Breast epithelium (tissue), 4 donors: ENCODE measurements at regions not wholly inside any gene's neighbourhood (a gene's known extent, or its start where the extent isn't known, plus 50 kb on each side); places are given as distances from the start of the nearest gene placed in this dataset.

ENCODE experiments used
- DNase-seq, 2 donors: peaks; one replicate each; pipeline ENCODE4 v3.0.0-alpha.2; 2019; ENCODE audit warnings: low spot score in 2 of 2
- H3K27ac ChIP-seq, 2 donors: fragments of 200-600 bp; sonication (generic) in 1 of 2; one replicate each; pipeline ENCODE4 v1.5.1; 2016 to 2019; ENCODE audit warnings: mild to moderate bottlenecking in 1 of 2
- H3K27me3 ChIP-seq, 2 donors: fragments of 200-600 bp; sonication (generic) in 1 of 2; one replicate each; pipeline versions ENCODE4 v1.5.1 to v1.6.0; 2017 to 2019; ENCODE audit warnings: control low read depth in 1 of 2, mild to moderate bottlenecking in 1 of 2
- H3K36me3 ChIP-seq: fragments of 200-600 bp; one replicate; pipeline ENCODE4 v1.5.1; 2019
- H3K4me1 ChIP-seq, 2 donors: fragments of 200-600 bp; sonication (generic); one replicate each; pipeline ENCODE4 v1.5.1; 2016 to 2019; ENCODE audit warnings: control low read depth in 1 of 2
- H3K4me3 ChIP-seq, 3 donors: fragments of 200-600 bp; sonication (generic); 1 replicate in 2 of 3; 2 replicates in 1 of 3; pipeline ENCODE4 v1.5.1; 2016 to 2019; ENCODE audit warnings: mild to moderate bottlenecking in 3 of 3, moderate library complexity in 2 of 3
- H3K9me3 ChIP-seq, 2 donors: fragments of 200-600 bp; sonication (generic) in 1 of 2; one replicate each; pipeline ENCODE4 v1.5.1; 2016 to 2019; ENCODE audit warnings: control low read depth in 1 of 2
- CTCF ChIP-seq, 3 donors: fragments of 450-650 bp; IDR thresholded peaks; one replicate each; pipeline ENCODE4 v1.5.1; 2016 to 2017; ENCODE audit warnings: antibody characterized with exemption in 3 of 3, mild to moderate bottlenecking in 3 of 3, moderate library complexity in 3 of 3
- POLR2A ChIP-seq: fragments of 450-650 bp; IDR thresholded peaks from one replicate; pipeline ENCODE4 v1.6.1; 2016; ENCODE audit warnings: antibody characterized with exemption, mild to moderate bottlenecking, moderate library complexity
- POLR2AphosphoS5 ChIP-seq, 3 donors: sonication (generic); formaldehyde crosslinking; IDR thresholded peaks; one replicate each; pipeline ENCODE4 v1.6.1; 2017; ENCODE audit warnings: antibody characterized with exemption in 3 of 3
- intact Hi-C: fragments of 100-400 bp; cut with DNase I; formaldehyde crosslinking; loops from one replicate; pipeline ENCODE4 v1.15.1; 2023; ENCODE audit warnings: low total_unique reads

DNA sequence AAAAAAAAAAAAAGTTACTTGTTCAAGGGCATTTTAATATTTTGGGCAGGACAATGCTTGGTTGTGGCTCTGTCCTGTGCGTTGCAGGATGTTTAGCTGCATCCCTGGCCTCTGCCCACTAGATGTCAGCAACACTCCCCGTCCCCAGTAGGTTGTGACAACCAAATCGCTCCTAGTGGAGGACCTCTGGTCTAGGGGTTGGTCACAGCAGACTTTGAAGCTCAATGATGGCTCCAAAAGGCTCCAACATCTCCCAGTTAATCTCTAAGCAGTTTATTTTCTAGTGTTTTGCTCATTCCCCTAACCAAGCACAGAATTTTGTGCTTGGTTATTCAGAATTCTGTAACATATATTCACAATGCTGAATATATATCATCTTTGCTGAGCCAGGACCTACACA is 67.0 kb downstream of the CHRNA1 start:
- TF ChIP-seq CTCF (IDR thresholded peaks at IDR 0.05) (peak in 2 of 3 donors; percentile 37 to 59), POLR2A (no peak)
- Histone ChIP-seq H3K27ac (no peak overlapping the region), H3K4me1 (no peaks in the 10 kb centered on the region), H3K4me3 (no peak overlapping the region), H3K9me3 (no peaks in the 10 kb centered on the region), H3K27me3 (no peaks in the 10 kb centered on the region), H3K36me3 (no peaks in the 10 kb centered on the region)
- intact Hi-C loops: no loop called here
- no peak for DNase-seq

- Histone ChIP-seq H3K27me3 (no peaks in the 10 kb centered on the region), H3K9me3 (no peaks in the 10 kb centered on the region), H3K4me1 (no peaks in the 10 kb centered on the region), H3K27ac (no peak overlapping the region), H3K4me3 (no peak overlapping the region), H3K36me3 (no peaks in the 10 kb centered on the region)
- TF ChIP-seq POLR2A: no peak
- no peak for TF ChIP-seq POLR2AphosphoS5 (IDR thresholded peaks at IDR 0.05)
- TF ChIP-seq CTCF (IDR thresholded peaks at IDR 0.05): no peak
- DNase-seq: no peak
- intact Hi-C loops: no loop called here
These were observed 69.4 kb downstream of the CHRNA1 start for GRCh38 chr2:174694920-174695319.

DNA sequence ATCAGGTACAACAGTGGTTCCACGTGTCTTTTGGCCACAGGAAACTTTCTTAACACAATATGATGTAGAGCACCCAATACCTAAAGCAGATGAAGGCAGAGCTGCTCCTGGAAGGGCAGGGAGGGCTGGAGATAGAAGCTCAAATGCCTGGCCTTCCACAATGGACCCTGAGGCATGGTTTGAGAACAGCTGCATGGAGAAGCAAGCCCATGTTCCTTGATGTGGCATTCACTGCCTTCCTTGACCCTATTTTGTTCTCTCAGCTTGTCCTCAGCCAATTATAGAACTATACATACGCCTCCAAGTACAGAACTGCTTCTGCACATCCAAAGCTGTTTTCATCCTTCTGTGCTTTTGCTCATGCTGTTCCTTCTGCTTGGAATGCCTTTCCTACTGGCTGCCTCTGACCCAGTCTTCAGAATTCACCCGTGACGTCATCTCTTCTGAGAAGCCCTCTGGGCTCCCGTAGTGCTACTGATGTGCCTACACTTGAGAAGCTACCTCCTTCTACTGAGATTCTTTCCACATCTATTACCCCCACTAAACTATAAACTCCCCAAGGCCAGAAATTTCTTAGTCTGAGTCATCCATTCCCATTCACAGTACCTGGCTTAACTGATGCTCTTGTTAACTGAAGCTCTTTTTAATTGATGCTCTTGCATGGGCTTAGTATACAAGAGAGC is 69.9 kb downstream of the CHRNA1 start:
- Histone ChIP-seq H3K27me3 (no peaks in the 10 kb centered on the region), H3K27ac (no peak overlapping the region), H3K4me3 (no peak overlapping the region), H3K36me3 (no peaks in the 10 kb centered on the region), H3K4me1 (no peaks in the 10 kb centered on the region), H3K9me3 (no peaks in the 10 kb centered on the region)
- no peak for DNase-seq
- intact Hi-C loops: no loop called here
- TF ChIP-seq CTCF (IDR thresholded peaks at IDR 0.05): no peak
- no peak for TF ChIP-seq POLR2A

- Histone ChIP-seq H3K36me3 (no peaks in the 10 kb centered on the region), H3K4me1 (no peaks in the 10 kb centered on the region), H3K9me3 (no peaks in the 10 kb centered on the region), H3K27ac (no peak overlapping the region), H3K4me3 (no peak overlapping the region), H3K27me3 (no peaks in the 10 kb centered on the region)
- TF ChIP-seq CTCF (IDR thresholded peaks at IDR 0.05): no peak
- TF ChIP-seq POLR2A: no peak
- no peak for TF ChIP-seq POLR2AphosphoS5 (IDR thresholded peaks at IDR 0.05)
- intact Hi-C loops: no loop called here
- no peak for DNase-seq
These were observed 70.9 kb downstream of the CHRNA1 start for GRCh38 chr2:174693344-174693743.

DNA sequence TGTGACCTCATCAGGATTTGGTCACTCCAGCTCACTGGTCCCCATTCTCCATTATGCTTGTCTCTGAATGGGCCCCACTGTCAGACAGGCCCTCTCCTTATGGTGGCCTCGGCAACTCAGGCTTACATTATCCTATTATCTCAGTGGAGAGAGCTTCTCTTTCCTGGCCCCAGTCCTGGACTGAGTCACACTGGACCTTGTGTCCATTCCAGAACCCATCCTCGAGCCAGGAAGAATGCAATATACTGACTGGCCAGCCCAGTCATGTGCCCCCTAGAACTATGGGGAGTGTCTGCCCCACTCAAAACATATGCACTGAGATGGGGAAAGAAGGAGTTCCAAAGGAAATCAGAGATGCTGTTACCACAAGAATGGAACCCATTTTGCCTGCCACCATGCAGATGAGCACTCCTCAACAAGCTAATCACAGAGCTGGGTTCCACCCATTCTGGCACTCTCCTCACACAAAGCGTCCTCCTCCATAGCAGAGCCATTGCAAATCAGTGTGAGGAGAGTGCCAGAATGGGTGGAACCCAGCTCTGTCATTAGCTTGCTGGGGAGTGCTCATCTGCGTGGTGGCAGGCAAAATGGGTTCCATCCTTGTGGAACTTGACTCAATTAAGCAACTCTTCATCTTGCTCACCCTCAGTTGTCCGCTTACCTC is 71.9 kb downstream of the CHRNA1 start:
- no peaks in the 10 kb centered on the region for H3K36me3 ChIP-seq
- intact Hi-C loops: no loop called here
- no peaks in the 10 kb centered on the region for H3K4me1 ChIP-seq
- no peak for TF ChIP-seq CTCF (IDR thresholded peaks at IDR 0.05)
- no peak for TF ChIP-seq POLR2AphosphoS5 (IDR thresholded peaks at IDR 0.05)
- no peak for TF ChIP-seq POLR2A
- H3K27me3 ChIP-seq: no peaks in the 10 kb centered on the region
- no peaks in the 10 kb centered on the region for H3K9me3 ChIP-seq
- DNase-seq: no peak
- H3K4me3 ChIP-seq: no peak overlapping the region
- no peak overlapping the region for H3K27ac ChIP-seq
